HL-60 (cell line): ENCODE measurements at regions not wholly inside any gene's neighbourhood (a gene's known extent, or its start where the extent isn't known, plus 50 kb on each side); places are given as distances from the start of the nearest gene placed in this dataset.

ENCODE experiments used
- DNase-seq, 2 experiments: peaks; one replicate each; pipeline ENCODE4 v3.0.0-alpha.2; 2010 to 2020; ENCODE audit warnings: low read depth in 1 of 2, low spot score in 1 of 2
- H3K27ac ChIP-seq: fragments of 250-450 bp; sonication (Bioruptor Pico); replicated peaks from 2 replicates; pipeline ENCODE4 v1.5.1; 2020; ENCODE audit warnings: mild to moderate bottlenecking, moderate library complexity
- H3K27me3 ChIP-seq: fragments of 250-450 bp; sonication (Bioruptor Pico); 2 replicates; pipeline ENCODE4 v1.5.1; 2021; ENCODE audit warnings: mild to moderate bottlenecking, moderate library complexity; ENCODE audit not compliant: insufficient read depth, poor library complexity, severe bottlenecking
- H3K4me3 ChIP-seq: replicated peaks from 2 replicates; pipeline ENCODE4 v1.5.1; 2011; ENCODE audit warnings: mild to moderate bottlenecking, control low read depth, low read length; ENCODE audit not compliant: insufficient read depth
- CTCF ChIP-seq: IDR thresholded peaks from one replicate; pipeline ENCODE4 v1.5.1; 2011; ENCODE audit warnings: low read length, control low read depth, inconsistent platforms; ENCODE audit not compliant: insufficient read depth
- GABPA ChIP-seq: IDR thresholded peaks from 2 replicates; pipeline ENCODE4 v1.6.1; 2012; ENCODE audit warnings: low read depth
- POLR2AphosphoS5 ChIP-seq: IDR thresholded peaks from 2 replicates; pipeline ENCODE4 v1.6.1; 2012; ENCODE audit warnings: low read depth
- REST ChIP-seq: IDR thresholded peaks from 2 replicates; pipeline ENCODE4 v1.6.1; 2012; ENCODE audit warnings: low read depth; ENCODE audit not compliant: insufficient replicate concordance
- SPI1 ChIP-seq: IDR thresholded peaks from 2 replicates; pipeline ENCODE4 v1.6.1; 2012; ENCODE audit warnings: low read depth, mild to moderate bottlenecking, borderline replicate concordance

GRCh38 chr4:142923619-142924018 lies 77.5 kb upstream of the INPP4B start:
- no peak for DNase-seq
- Histone ChIP-seq H3K27me3 (no peaks in the 10 kb centered on the region), H3K27ac (no peak overlapping the region), H3K4me3 (no peak overlapping the region)
- TF ChIP-seq CTCF, result no peak
- TF ChIP-seq GABPA, result no peak
- no peak for TF ChIP-seq SPI1
- no peak for TF ChIP-seq POLR2AphosphoS5
- TF ChIP-seq REST, result no peak

- no peak for DNase-seq
- Histone ChIP-seq H3K27me3 (no peaks in the 10 kb centered on the region), H3K27ac (no peak overlapping the region), H3K4me3 (no peak overlapping the region)
- TF ChIP-seq REST (no peak), CTCF (no peak), SPI1 (no peak), POLR2AphosphoS5 (no peak), GABPA (no peak)
Measured at GRCh38 chr4:142925161-142925560, 79.1 kb upstream of the INPP4B start.

GRCh38 chr4:142927721-142928120 lies 81.6 kb upstream of the INPP4B start:
- H3K27me3 ChIP-seq, result no peaks in the 10 kb centered on the region
- H3K27ac ChIP-seq, result no peak overlapping the region
- TF ChIP-seq GABPA (no peak), CTCF (no peak), POLR2AphosphoS5 (no peak), SPI1 (no peak)
- H3K4me3 ChIP-seq, result no peak overlapping the region
- no peak for DNase-seq

- H3K27me3 ChIP-seq, result no peaks in the 10 kb centered on the region
- TF ChIP-seq SPI1 (no peak), REST (no peak), CTCF (no peak), POLR2AphosphoS5 (no peak), GABPA (no peak)
- H3K27ac ChIP-seq, result no peak overlapping the region
- no peak for DNase-seq
- H3K4me3 ChIP-seq, result no peak overlapping the region
Measured at GRCh38 chr4:142929526-142929925, 83.4 kb upstream of the INPP4B start.
